HG02759 (cell line): ENCODE measurements at regions not wholly inside any gene's neighbourhood (a gene's known extent, or its start where the extent isn't known, plus 50 kb on each side); places are given as distances from the start of the nearest gene placed in this dataset.

Source experiments
- ATAC-seq: cut with Tn5 transposase; IDR thresholded peaks from one replicate; pipeline ENCODE4 v1.9.1; 2021; ENCODE audit warnings: mild to moderate bottlenecking, moderate library complexity; ENCODE audit not compliant: unreplicated experiment

DNA sequence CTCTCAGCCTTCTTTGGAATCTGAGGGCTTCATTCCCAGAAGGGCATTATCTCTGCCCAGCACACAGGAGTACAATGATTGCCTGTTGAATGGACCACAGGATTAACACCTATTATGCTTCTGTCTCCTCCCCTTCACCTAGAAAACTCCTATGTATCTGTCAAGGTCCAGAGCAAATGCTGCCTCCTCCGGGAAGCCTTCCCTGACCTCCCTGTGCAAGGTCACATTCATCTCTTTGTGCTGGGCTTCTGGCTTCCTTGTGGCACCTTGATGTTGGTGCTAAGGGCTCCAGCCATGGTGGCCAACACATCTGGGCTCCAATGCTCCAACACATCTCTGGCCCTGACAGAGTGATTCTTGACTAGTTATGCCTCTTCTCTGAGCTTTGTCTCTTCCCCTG is 49.9 kb upstream of the ATP2B2 start:
- ATAC-seq, result no peak

DNA sequence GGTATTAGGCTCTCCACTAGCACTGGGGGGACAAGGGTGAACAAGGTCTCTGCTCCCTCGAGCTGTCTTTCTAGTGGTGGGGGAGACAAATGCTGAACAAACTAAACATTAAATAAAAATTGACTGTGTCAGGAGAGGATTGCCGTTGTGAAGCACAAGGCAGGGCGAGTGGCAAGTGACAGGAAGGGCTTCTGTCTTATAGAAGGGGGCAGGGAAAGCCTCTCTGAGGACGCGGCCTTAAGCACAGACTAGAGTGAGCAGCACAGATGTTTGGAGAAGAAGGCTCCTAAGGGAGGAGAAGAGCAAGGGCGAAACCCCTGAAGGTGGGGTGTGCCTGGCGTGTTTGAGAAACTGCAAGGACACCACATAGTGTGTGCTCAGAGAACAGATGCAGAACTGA is 50.9 kb upstream of the ATP2B2 start:
- no peak for ATAC-seq

DNA sequence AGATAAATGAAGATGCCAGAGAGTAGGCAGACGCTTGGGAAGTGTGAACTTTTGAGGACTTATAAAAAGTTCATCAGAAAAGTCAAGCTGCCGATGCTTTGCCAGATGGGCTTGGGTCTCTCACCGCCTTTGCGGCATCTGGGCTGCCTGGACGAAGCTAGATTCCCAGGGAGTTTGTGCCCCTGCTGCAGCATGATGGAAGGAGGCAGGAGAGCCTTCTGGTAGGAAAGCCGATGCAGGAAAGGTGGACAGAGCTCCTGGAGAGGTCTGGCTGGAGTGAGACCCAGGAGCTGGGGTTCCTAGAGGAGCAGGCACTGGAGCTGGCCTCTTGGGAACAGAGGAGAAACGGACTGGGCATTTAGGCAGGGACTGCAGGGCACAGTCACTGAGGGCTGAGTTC is 51.9 kb upstream of the ATP2B2 start:
- no peak for ATAC-seq

DNA sequence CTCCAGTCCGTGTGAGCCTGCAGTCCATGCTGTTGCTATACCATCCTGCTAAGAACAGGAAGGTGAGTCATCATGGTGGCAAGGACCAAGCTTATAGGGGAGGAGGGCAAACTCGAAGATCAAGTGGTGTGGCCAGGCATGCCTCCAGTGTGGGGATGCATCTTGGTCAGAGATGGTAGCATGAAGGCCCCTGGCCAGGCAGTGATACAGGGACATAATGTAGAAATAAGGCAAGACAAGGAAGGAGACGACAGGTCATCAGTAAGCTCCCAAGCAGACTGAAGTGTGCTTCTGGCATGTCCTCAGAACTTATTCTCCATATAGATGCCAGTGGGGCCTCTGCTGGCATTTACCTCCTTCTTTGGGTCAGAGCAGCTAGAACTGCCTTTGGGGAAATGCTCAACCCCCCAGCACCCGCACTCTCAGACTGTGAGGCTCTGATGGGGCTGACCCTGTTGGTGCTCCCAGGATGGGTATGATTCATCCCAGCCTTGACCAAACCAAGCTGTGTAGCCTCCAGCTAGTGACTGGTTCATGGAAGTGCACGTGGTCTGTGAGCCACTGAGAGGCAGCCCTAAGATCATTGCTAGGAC is 52.5 kb upstream of the ATP2B2 start:
- no peak for ATAC-seq

DNA sequence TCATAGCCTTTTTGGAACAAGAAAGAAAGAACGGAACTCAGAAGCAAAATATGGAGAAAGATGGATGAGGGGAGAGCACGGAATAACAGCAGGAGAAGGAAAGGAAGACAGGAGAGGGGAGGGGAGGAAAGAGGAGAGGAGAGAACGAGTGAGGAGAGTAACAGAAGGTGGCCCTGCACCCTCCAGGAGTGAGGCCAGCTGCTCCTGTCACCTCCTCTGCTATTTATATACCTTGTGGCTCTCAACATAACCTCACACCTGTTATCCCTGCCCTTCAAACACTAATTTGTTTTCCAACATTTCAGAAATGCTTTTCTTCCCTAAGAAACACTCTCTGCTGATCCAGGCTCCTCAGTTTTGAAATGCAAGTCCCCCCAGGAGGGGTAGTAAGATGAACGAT is 53.4 kb upstream of the ATP2B2 start:
- ATAC-seq, result no peak

DNA sequence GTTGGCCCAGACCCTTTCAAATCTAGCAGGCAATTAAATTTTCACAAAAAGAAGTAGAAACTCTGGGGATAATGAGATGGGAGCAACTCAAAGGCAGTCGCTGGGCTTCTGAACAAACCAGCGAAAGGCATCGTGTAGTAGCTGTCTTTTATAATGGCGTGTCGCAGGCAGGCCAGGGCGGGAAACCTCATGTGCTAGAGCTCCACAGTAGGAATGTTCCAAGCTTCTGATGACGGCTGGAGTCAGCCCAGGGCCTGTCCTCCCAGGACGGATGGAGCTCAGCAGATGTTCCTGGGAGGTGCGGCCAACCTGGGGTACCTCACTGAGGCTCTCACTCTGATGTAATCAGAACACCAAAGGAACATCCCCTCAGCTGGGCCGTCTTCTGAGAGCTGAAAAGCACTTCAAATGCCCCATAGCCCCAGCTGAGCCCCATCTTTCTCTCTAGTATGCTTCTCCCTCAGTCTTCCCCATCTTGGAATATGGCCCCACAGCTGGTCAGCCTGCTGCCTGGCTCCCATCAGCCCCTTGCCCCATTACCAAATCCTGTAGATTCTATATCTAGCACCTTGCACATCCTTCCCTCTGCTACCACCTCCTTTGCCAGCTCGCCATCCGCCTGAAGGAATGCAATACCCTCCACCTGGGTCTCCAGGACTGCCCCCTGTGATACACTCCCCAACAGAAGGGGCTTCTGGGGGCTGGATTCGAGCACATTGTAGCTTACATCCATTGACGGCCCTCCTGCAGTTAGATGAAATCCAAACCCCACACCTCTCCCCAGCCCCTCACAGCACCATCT is 54.9 kb upstream of the ATP2B2 start:
- no peak for ATAC-seq

DNA sequence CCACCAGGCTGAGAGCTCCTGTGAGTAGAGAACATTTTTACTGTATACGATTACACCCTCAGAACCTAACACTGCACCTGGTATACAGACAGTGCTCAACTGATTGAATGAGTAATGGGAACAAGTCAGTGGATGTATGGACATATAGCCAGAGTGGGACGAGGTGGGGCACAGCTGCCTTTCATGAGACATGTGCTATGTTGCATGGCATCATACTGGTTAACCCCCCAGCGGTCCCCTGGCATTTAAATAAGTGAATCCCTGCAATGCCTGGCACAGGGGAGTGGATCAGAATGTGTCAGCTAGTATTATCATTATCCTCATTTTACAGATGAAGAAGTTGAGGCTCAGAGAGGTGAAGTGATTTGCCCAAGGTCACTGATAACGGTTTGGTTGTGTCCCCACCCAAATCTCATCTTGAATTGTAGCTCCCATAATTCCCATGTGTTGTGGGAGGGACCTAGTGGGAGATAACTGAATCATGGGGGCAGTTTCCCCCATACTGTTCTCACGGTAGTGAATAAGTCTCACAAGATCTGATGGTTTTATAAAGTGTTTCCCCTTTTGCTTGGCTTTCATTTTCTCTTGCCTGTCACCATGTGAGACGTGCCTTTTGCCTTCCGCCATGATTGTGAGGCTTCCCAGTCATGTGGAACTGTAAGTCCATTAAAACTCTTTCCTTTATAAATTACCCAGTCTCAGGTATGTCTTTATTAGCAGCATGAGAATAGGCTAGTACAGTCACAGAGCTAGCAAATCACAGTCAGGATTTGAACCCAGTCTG is 56.0 kb upstream of the ATP2B2 start:
- ATAC-seq, result no peak

DNA sequence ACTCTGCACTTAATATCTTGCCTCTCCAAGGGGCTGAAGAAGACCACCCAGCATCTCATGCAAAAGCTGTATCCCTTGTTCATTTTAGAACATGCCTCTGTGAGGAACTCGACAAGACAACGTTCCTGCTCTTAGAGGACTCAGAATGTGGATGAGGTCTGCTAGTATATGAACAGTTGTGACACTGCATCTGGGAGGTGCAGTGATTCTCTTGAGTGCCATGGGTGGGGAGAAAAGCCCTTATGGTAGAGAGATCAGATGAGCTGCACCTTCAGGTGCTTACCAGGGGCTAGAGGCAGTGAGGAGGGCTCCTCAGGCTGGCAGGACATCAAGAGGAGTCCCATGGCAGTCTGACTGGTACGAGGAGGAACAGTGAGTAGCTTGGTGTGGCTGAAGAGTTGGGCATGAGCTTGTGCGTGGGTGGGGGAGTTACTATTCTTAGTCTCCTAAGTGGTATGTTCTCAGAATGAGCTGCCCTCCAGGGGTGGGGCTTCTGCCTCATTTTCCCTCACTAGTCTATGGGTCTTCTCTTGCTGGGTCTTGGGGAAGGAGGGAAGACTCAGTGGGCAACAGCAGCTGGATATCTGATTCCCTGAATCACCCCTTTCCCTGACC is 56.7 kb upstream of the ATP2B2 start:
- ATAC-seq, result no peak

DNA sequence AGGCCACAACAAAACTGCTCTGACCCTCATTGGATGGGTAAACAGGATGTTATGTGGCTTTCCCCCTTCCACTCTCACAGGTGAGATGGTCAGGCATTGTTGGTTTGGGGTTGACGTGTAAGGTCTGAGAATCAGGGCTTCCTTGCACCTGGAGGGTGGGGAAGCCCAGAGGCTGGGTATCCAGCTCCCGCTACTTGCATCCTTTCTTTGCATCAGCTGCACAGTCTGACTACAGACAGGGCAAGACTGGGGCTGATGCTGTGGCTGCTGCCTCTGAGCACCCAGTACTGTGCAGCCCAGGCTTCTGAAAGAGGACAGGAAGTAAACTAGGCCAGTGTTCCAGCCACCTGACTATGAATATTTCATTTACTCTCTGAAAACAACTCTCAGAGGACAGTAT is 58.0 kb upstream of the ATP2B2 start:
- ATAC-seq, result no peak

DNA sequence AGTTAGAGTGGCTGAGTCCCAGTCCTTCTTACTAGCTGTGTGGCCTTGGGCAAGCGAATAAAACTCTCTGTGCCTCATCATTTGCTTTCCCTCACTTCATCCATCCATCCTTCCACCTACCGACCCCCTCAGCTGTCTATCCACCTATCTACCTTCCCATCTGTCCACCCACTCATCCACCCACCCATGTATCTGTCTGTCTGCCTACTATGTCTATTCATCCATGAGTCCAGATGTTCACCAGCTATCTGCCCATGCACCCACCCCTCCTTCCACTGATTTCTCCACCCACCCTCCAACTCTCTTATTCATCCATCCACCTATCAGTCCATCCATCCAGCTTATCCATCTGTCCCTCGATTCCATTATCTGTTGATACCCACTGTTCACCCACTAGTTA is 60.4 kb upstream of the ATP2B2 start:
- no peak for ATAC-seq

DNA sequence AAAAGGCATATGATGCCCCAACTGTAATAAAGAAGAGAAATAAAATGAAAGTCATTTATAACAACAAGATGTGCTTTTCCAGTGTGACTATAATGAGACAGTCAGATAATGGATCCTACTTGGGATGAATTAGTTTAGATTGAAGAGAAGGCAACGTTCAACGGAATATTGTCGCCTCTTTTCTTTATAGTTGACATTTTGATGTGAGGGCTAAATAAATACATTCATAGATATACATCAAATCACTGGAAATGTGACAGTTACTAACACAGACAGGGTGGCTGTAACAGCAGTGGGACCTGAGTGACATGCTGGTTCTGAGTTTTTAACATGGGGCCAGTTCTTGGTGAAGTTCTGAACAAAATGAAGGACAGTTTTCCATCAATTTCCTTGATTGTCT is 61.1 kb upstream of the ATP2B2 start:
- no peak for ATAC-seq

DNA sequence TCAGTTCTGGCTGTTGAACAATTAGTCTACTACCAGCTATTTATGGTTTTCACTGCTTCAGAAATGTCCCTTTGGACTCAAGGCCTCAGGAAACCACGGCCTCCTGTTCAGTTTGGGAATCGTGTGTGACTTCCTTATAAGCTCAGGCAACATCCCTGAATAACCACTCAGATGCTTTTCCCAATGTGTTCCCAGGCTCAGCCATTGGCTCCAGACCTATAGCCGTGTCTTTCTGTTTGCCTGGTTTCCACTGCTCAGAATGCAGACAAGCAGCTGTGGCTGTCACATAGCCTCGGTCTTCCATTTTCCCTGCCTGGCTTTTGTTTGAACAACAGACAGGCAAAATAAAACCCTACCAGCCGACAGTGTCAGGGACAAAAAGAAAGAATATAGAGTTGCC is 63.2 kb upstream of the ATP2B2 start:
- ATAC-seq, result no peak

DNA sequence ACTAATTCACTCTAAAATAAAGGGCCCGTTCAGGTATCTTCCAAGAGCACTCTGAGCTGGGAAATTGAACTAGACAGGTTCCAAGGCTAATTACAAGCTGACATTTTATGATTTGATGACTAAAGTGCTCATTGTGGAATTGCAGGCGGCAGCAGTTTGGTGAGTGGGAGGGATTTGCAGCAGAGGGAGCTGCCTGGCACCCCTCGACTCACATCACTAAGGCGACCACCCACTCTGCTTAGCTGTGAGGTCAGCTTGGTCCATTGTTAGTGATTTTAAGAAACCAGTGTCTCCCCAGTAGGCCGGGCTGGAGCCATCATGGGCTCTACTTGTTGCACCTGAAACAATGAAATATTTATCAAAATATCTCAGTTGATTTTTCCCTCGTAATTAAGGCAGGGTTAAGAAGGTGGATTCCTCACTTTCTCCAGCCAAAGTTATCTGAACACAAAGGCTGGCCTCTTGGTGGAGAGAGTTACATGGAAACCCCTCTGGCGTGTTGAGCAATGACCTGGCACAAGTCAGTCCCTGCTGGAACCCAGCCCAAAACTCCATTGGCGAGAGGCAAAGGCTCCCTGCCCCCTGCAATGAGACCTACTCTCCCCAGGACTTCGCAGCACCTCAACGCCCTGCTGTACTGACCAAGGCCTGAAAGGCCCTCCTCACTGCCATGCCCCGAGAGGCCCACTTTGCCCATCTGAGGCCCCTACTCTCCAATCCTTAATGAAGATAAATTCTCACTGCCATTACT is 65.0 kb upstream of the ATP2B2 start:
- ATAC-seq, result no peak

DNA sequence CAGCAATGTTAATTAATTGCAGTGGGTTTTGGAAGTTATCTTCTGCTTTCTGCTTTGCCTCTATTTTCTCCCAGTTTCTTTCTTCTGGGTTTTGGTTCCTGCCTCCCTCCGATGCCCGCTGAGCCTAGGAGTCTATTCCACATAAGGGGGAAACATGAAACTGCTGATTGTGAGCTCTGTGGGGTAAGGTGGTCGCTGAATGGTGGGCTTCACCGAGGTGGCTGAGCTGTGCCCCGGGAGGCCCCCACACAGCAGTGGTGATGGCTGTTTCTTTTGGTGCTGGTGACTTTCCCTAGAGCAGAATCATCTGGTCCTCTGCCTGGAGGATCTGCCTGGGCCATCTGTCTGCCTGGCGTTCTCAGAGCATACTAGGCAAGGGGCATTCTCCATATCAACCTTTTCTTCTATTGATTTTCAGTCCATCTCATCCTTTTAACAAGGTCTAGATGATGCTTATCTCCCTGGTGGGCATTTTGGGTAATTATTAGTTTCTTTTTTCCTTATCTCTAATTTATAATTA is 68.8 kb upstream of the ATP2B2 start:
- no peak for ATAC-seq

DNA sequence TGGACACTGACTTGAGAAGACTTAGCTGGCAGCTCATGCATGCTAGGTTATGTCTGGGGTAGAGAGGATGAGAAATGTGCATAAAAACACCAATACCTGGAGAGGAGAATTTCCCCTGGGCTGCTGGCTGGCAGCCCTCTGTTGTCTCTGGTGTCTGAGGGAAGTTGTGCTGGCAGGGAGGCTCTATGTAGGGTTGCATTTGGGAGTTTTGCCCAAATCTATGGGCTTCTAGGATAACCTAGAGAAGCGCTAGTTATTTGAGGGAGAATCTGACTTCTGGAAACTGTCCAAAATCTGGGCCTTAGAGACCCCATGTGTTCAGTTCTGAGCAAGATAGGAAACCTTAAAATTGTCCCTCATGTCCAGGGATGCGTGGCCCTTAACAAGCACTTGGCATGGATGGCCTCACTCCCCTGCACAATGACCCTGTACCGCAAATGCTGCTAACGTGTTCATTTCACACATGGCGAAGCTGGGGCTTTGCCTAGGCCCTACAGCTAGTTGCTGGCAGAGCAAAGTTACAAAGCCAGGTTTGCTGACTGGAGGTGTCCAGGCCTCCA is 70.3 kb upstream of the ATP2B2 start:
- ATAC-seq, result no peak

DNA sequence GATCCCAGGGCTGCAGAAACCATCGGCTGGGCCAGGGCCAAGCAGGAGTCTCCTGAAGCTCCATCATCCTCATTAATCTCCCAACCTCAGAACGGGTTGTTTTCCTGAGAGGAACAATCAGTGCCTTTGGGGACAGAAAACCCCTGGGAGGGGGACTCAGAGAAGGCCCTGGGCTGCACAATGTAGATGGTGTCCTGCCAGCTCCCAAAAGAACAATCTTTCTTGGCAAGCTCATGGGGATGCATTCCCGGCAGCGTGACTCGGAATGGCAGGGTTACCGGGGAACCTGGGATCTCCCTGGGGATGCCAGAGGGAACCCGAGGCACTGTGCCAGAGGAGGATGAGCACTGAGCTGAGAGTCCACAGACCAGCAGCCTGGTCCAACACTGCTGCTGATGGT is 72.1 kb upstream of the ATP2B2 start:
- no peak for ATAC-seq

DNA sequence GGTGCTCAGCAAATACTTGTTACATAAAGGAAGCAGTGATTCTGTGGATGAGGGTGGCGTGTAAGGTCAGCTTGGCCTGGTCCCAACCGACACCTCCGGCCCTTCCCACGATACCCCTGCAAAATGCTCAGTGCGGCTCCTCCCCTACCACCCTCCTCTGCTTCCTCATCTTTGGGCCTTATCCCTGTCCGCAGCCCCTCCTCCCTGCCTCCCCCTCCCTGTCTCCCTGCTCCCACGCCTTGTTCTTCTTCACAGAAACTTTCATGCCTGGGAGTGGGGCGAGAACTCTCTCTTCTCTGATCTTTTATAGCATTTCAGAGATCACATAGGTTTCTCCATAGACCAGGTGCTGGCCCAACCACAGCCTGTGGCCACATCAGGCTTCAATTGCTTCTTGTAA is 75.0 kb upstream of the ATP2B2 start:
- ATAC-seq, result no peak

DNA sequence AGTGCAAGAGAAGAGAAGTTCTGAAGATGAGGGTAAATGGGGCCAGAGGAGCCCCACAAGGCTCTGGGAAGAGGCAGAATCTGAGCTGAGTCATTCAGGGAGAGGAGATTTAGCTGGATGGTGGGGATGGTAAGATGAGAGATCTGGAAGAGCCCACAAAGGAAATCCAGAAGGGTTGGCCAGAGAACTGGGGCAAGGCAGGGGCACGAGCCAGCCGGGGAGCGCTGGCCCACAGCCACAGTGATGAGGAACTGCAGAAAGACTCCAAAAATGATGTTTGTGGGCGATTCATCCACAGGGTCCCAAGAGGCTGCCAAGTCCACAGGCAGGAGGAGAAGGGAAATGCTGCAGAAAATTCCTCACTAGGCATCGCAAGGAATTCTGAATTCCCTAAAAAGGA is 75.9 kb upstream of the ATP2B2 start:
- no peak for ATAC-seq

DNA sequence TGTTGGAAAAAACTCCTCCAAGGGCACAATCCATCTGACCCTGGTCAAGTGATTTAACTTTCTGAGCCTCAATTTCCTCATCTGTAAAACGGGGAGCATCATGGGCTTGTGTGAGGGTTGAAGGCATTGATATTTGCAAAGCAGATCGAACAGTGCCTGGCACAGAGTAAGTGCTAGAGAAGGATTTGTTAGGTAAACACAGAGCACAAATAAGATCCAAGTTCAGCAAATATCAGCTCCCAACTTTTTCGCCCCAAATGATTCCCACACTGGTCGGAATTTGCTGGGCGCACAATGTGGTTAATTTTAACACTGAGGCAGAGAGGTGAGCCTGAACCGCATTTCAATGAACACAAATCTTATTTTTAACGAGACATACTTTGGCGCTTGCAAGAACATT is 76.3 kb upstream of the ATP2B2 start:
- no peak for ATAC-seq

DNA sequence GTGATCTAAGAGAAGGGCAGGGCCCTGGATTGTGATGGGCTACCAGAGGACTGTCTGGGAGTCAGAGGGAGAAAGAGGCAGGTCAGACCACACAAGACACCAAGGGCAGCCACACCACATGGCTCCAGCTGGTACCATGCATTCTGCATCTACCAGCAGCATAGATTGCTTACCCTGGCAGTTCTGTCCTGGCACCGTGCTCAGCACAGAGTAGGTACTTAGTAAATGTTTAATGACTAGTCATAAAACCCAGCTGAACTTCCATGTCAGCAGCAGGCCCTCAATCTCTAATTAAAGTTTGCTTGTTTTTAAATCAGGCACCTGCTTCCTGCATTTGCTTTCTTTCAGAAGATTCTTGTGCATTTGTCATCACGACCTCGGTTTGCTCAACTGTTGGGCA is 77.3 kb upstream of the ATP2B2 start:
- ATAC-seq, result no peak
